DOHH2 (cell line): ENCODE measurements at regions not wholly inside any gene's neighbourhood (a gene's known extent, or its start where the extent isn't known, plus 50 kb on each side); places are given as distances from the start of the nearest gene placed in this dataset.

Experiments used
- H3F3A ChIP-seq: fragments of 200-600 bp; sonication (generic), shearing (Covaris generic); 2 replicates; pipeline ENCODE4 v1.6.0; 2016; ENCODE audit warnings: antibody characterized with exemption, mild to moderate bottlenecking; ENCODE audit not compliant: control insufficient read depth, insufficient read depth
- H3K27ac ChIP-seq: fragments of 200-600 bp; sonication (generic); 2 replicates; pipeline ENCODE4 v1.5.1; 2014; ENCODE audit warnings: low read depth, mild to moderate bottlenecking, low read length, moderate library complexity
- H3K27me3 ChIP-seq: fragments of 200-600 bp; sonication (generic); 2 replicates; pipeline ENCODE4 v1.6.1; 2014; ENCODE audit warnings: mild to moderate bottlenecking, low read length, mixed read lengths; ENCODE audit not compliant: control insufficient read depth
- H3K36me3 ChIP-seq: fragments of 200-600 bp; sonication (generic); 2 replicates; pipeline ENCODE4 v1.6.1; 2014; ENCODE audit warnings: mild to moderate bottlenecking, low read length, moderate library complexity, mixed read lengths; ENCODE audit not compliant: control insufficient read depth
- H3K4me1 ChIP-seq: fragments of 200-600 bp; sonication (generic); 2 replicates; pipeline ENCODE4 v1.6.1; 2014; ENCODE audit warnings: mild to moderate bottlenecking, low read length, mixed read lengths; ENCODE audit not compliant: control insufficient read depth
- H3K4me2 ChIP-seq: fragments of 200-600 bp; sonication (generic); 2 replicates; pipeline ENCODE4 v1.6.0; 2014; ENCODE audit warnings: mild to moderate bottlenecking, low read length, moderate library complexity
- H3K4me3 ChIP-seq: fragments of 200-600 bp; sonication (generic); 2 replicates; pipeline ENCODE4 v1.5.1; 2014; ENCODE audit warnings: mild to moderate bottlenecking, low read length, mixed read lengths
- H3K79me2 ChIP-seq: fragments of 200-600 bp; sonication (generic); 2 replicates; pipeline ENCODE4 v1.6.1; 2014; ENCODE audit warnings: mild to moderate bottlenecking, low read length, mixed read lengths; ENCODE audit not compliant: control insufficient read depth
- H3K9me2 ChIP-seq: fragments of 200-600 bp; sonication (generic); replicated peaks from 2 replicates; pipeline ENCODE4 v1.6.1; 2014; ENCODE audit warnings: mild to moderate bottlenecking, low read length, mixed read lengths; ENCODE audit not compliant: control insufficient read depth
- H3K9me3 ChIP-seq: fragments of 200-600 bp; sonication (generic); 2 replicates; pipeline ENCODE4 v1.6.1; 2014; ENCODE audit warnings: antibody characterized with exemption, low read length, mixed read lengths; ENCODE audit not compliant: control insufficient read depth, insufficient read depth
- H4K20me1 ChIP-seq: fragments of 200-600 bp; sonication (generic); 2 replicates; pipeline ENCODE4 v1.6.0; 2014; ENCODE audit warnings: low read depth, mild to moderate bottlenecking, antibody characterized with exemption, low read length, moderate library complexity; ENCODE audit not compliant: control insufficient read depth, insufficient read depth
- CTCF ChIP-seq: fragments of 200-600 bp; sonication (generic); IDR thresholded peaks from one replicate; pipeline ENCODE4 v1.5.1; 2014; ENCODE audit warnings: antibody characterized with exemption, mild to moderate bottlenecking, low read depth, low read length; ENCODE audit not compliant: poor library complexity, severe bottlenecking
- EZH2phosphoT487 ChIP-seq: fragments of 200-600 bp; sonication (generic); IDR thresholded peaks from 2 replicates; pipeline ENCODE4 v1.6.1; 2017; ENCODE audit warnings: borderline replicate concordance, mild to moderate bottlenecking, antibody characterized with exemption, low read length, moderate library complexity, mixed read lengths

GRCh38 chr21:29242201-29242600 is 56.5 kb upstream of the BACH1 start:
- Histone ChIP-seq H3K79me2 (no peaks in the 10 kb centered on the region), H4K20me1 (no peaks in the 10 kb centered on the region), H3F3A (no peaks in the 10 kb centered on the region), H3K4me3 (no peak overlapping the region), H3K27ac (no peak overlapping the region), H3K9me3 (no peaks in the 10 kb centered on the region), H3K4me1 (peaks cover 19% of the 10 kb centered on the region), H3K27me3 (no peaks in the 10 kb centered on the region), H3K36me3 (no peaks in the 10 kb centered on the region), H3K9me2 (no peaks in the 10 kb centered on the region), H3K4me2 (no peak overlapping the region)
- TF ChIP-seq EZH2phosphoT487, result no peak
- no peak for TF ChIP-seq CTCF

GRCh38 chr21:29243188-29243587 is 55.5 kb upstream of the BACH1 start:
- Histone ChIP-seq H3F3A (no peaks in the 10 kb centered on the region), H3K36me3 (no peaks in the 10 kb centered on the region), H3K4me2 (no peak overlapping the region), H3K9me3 (no peaks in the 10 kb centered on the region), H3K4me3 (no peak overlapping the region), H3K27ac (no peak overlapping the region), H3K79me2 (no peaks in the 10 kb centered on the region), H3K4me1 (peaks cover 15% of the 10 kb centered on the region), H4K20me1 (no peaks in the 10 kb centered on the region), H3K9me2 (no peaks in the 10 kb centered on the region), H3K27me3 (no peaks in the 10 kb centered on the region)
- TF ChIP-seq CTCF (no peak), EZH2phosphoT487 (no peak)

DNA sequence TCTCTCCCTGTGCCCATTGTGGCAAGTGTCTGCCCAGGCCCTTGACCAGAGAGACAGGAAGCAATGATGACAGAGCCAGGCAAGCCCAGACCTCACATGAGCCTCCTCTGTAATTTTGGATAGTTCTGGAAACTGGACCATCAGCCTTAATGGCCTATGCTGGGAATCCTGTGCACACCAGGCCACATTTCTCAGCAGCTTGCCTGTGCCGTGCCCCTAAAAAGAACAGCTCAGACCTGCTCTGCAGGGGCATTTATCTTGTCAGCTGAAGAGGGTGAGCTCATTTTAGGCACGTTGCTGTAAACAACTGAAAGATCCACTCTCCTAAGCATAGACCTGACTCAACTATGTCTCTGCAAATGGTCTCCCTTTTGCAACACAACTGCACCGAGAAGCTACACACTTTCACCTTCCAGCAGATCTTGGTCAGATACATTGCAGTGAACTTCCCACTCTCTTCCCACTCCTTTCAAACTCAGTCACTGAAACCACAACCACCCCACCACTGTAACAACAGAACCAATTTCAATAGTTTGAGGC is 53.5 kb upstream of the BACH1 start:
- Histone ChIP-seq H4K20me1 (no peaks in the 10 kb centered on the region), H3K79me2 (no peaks in the 10 kb centered on the region), H3K4me3 (no peak overlapping the region), H3K9me3 (no peaks in the 10 kb centered on the region), H3F3A (peaks cover 4% of the 10 kb centered on the region; the same call in 1 of the 2 replicates), H3K27me3 (no peaks in the 10 kb centered on the region), H3K4me1 (peaks cover 16% of the 10 kb centered on the region), H3K4me2 (peak overlapping the region; percentile 32; the same call in 1 of the 2 replicates), H3K27ac (no peak overlapping the region), H3K9me2 (no peaks in the 10 kb centered on the region), H3K36me3 (no peaks in the 10 kb centered on the region)
- TF ChIP-seq CTCF, result no peak
- TF ChIP-seq EZH2phosphoT487, result no peak

GRCh38 chr21:29245863-29246262 is 52.9 kb upstream of the BACH1 start:
- H3K4me1 ChIP-seq, result peaks cover 16% of the 10 kb centered on the region
- H3K4me2 ChIP-seq, result no peak overlapping the region
- no peaks in the 10 kb centered on the region for H3K79me2 ChIP-seq
- no peaks in the 10 kb centered on the region for H3K27me3 ChIP-seq
- H4K20me1 ChIP-seq, result no peaks in the 10 kb centered on the region
- peaks cover 4% of the 10 kb centered on the region; the same call in 1 of the 2 replicates for H3F3A ChIP-seq
- H3K36me3 ChIP-seq, result no peaks in the 10 kb centered on the region
- peaks cover 3% of the 10 kb centered on the region for H3K9me3 ChIP-seq
- no peak overlapping the region for H3K4me3 ChIP-seq
- no peaks in the 10 kb centered on the region for H3K9me2 ChIP-seq
- TF ChIP-seq EZH2phosphoT487 (no peak), CTCF (no peak)
- no peak overlapping the region for H3K27ac ChIP-seq
